KMS-11 (cell line): ENCODE measurements at regions not wholly inside any gene's neighbourhood (a gene's known extent, or its start where the extent isn't known, plus 50 kb on each side); places are given as distances from the start of the nearest gene placed in this dataset.

Source experiments
- H2AFZ ChIP-seq: fragments of 200-600 bp; sonication (generic); 2 replicates; pipeline ENCODE4 v1.6.1; 2016; ENCODE audit warnings: antibody characterized with exemption, mixed run types, low read depth
- H3K27ac ChIP-seq: fragments of 200-600 bp; sonication (generic); 2 replicates; pipeline ENCODE4 v1.6.1; 2016; ENCODE audit warnings: mild to moderate bottlenecking, mixed run types
- H3K27me3 ChIP-seq: fragments of 200-600 bp; sonication (generic); 2 replicates; pipeline ENCODE4 v1.6.1; 2017; ENCODE audit warnings: mild to moderate bottlenecking, low read depth, mixed run types, moderate library complexity; ENCODE audit not compliant: insufficient read depth
- H3K36me3 ChIP-seq: fragments of 200-600 bp; sonication (generic); 2 replicates; pipeline ENCODE4 v1.6.1; 2017; ENCODE audit warnings: mild to moderate bottlenecking, mixed run types; ENCODE audit not compliant: insufficient read depth
- H3K4me1 ChIP-seq: fragments of 200-600 bp; sonication (generic); 2 replicates; pipeline ENCODE4 v1.6.1; 2016; ENCODE audit warnings: mild to moderate bottlenecking, low read depth, mixed run types; ENCODE audit not compliant: poor library complexity, severe bottlenecking
- H3K4me2 ChIP-seq: fragments of 200-600 bp; sonication (generic); 2 replicates; pipeline ENCODE4 v1.7.0; 2016; ENCODE audit warnings: mild to moderate bottlenecking, mixed run types
- H3K4me3 ChIP-seq: fragments of 200-600 bp; sonication (generic); IDR thresholded peaks from 2 replicates; pipeline ENCODE4 v1.6.1; 2017; ENCODE audit warnings: low read depth, low read length, mixed read lengths; ENCODE audit not compliant: insufficient read depth
- H3K79me2 ChIP-seq: fragments of 200-600 bp; sonication (generic); 2 replicates; pipeline ENCODE4 v1.6.1; 2016; ENCODE audit warnings: low read depth, mixed run types; ENCODE audit not compliant: insufficient read depth
- H3K9ac ChIP-seq: fragments of 200-600 bp; sonication (generic); 2 replicates; pipeline ENCODE4 v1.6.1; 2016; ENCODE audit warnings: mild to moderate bottlenecking, mixed run types
- H4K20me1 ChIP-seq: fragments of 200-600 bp; sonication (generic); 2 replicates; pipeline ENCODE4 v1.6.1; 2016; ENCODE audit warnings: mild to moderate bottlenecking, mixed run types; ENCODE audit not compliant: insufficient read depth
- CTCF ChIP-seq: fragments of 200-600 bp; sonication (generic); conservative IDR thresholded peaks from 2 replicates; pipeline ENCODE4 v1.6.1; 2017; ENCODE audit warnings: low read depth, mild to moderate bottlenecking, antibody characterized with exemption, low read length, moderate library complexity, mixed read lengths

GRCh38 chr6:40937491-40937890 is 101.5 kb downstream of the UNC5CL start:
- no peak overlapping the region for H3K4me2 ChIP-seq
- H3K4me1 ChIP-seq, result no peaks in the 10 kb centered on the region
- H4K20me1 ChIP-seq, result no peaks in the 10 kb centered on the region
- no peak for TF ChIP-seq CTCF
- H3K79me2 ChIP-seq, result no peaks in the 10 kb centered on the region
- H2AFZ ChIP-seq, result no peak overlapping the region
- H3K27me3 ChIP-seq, result no peaks in the 10 kb centered on the region
- no peak overlapping the region for H3K4me3 ChIP-seq
- H3K36me3 ChIP-seq, result no peaks in the 10 kb centered on the region
- no peak overlapping the region for H3K9ac ChIP-seq
- no peak overlapping the region for H3K27ac ChIP-seq

- Histone ChIP-seq H3K27ac (no peak overlapping the region), H3K4me3 (no peak overlapping the region), H3K4me1 (no peaks in the 10 kb centered on the region), H3K9ac (no peak overlapping the region), H3K36me3 (no peaks in the 10 kb centered on the region), H4K20me1 (no peaks in the 10 kb centered on the region), H2AFZ (no peak overlapping the region), H3K4me2 (no peak overlapping the region), H3K27me3 (no peaks in the 10 kb centered on the region), H3K79me2 (no peaks in the 10 kb centered on the region)
- TF ChIP-seq CTCF, result no peak
These were observed 102.2 kb downstream of the UNC5CL start for GRCh38 chr6:40936818-40937251.

- Histone ChIP-seq H3K4me3 (no peak overlapping the region), H3K27me3 (no peaks in the 10 kb centered on the region), H3K9ac (no peak overlapping the region), H3K27ac (no peak overlapping the region), H4K20me1 (no peaks in the 10 kb centered on the region), H2AFZ (no peak overlapping the region), H3K36me3 (no peaks in the 10 kb centered on the region), H3K79me2 (no peaks in the 10 kb centered on the region), H3K4me1 (no peaks in the 10 kb centered on the region), H3K4me2 (no peak overlapping the region)
- TF ChIP-seq CTCF, result no peak
These were observed 105.2 kb downstream of the UNC5CL start for GRCh38 chr6:40933864-40934263.

GRCh38 chr6:40932953-40933352 is 106.1 kb downstream of the UNC5CL start:
- Histone ChIP-seq H3K36me3 (no peaks in the 10 kb centered on the region), H3K4me3 (no peak overlapping the region), H2AFZ (no peak overlapping the region), H3K79me2 (no peaks in the 10 kb centered on the region), H3K4me1 (no peaks in the 10 kb centered on the region), H3K27ac (no peak overlapping the region), H4K20me1 (no peaks in the 10 kb centered on the region), H3K4me2 (no peak overlapping the region), H3K27me3 (no peaks in the 10 kb centered on the region), H3K9ac (no peak overlapping the region)
- no peak for TF ChIP-seq CTCF
